A673 (cell line): ENCODE measurements at regions not wholly inside any gene's neighbourhood (a gene's known extent, or its start where the extent isn't known, plus 50 kb on each side); places are given as distances from the start of the nearest gene placed in this dataset.

Experiments used
- BruUV-seq: library from RNA; stranded (reverse); fragments of 400-500 nt; replicated peaks from 2 replicates; lab custom pipeline; 2021; lab: Mats Ljungman, UMichigan
- CTCF ChIA-PET: fragments of 300-600 bp; sonication (Branson Sonifier 250); formaldehyde crosslinking; loops from one replicate; lab custom pipeline; 2022; ENCODE audit warnings: antibody characterized with exemption; lab: Charles Lee
- POLR2A ChIA-PET: fragments of 300-600 bp; sonication (Branson Sonifier 250); formaldehyde crosslinking; loops from one replicate; lab custom pipeline; 2022; ENCODE audit warnings: antibody characterized with exemption; ENCODE audit not compliant: low non-redundant PET; lab: Charles Lee
- DNase-seq: peaks from one replicate; pipeline ENCODE4 v3.0.0-alpha.2; 2015; ENCODE audit warnings: low spot score
- H3K27ac ChIP-seq: fragments of 200-600 bp; sonication (generic); 2 replicates; pipeline ENCODE4 v1.5.1; 2016; ENCODE audit warnings: mixed run types, low read depth, mild to moderate bottlenecking, mixed read lengths, antibody characterized with exemption, low read length; ENCODE audit not compliant: poor library complexity, severe bottlenecking
- H3K27me3 ChIP-seq: fragments of 200-600 bp; sonication (generic); replicated peaks from 2 replicates; pipeline ENCODE4 v1.6.1; 2017; ENCODE audit warnings: mixed run types, low read depth, mild to moderate bottlenecking, mixed read lengths, antibody characterized with exemption, low read length; ENCODE audit not compliant: insufficient read depth, poor library complexity
- H3K36me3 ChIP-seq: fragments of 200-600 bp; sonication (generic); 2 replicates; pipeline ENCODE4 v1.6.1; 2016; ENCODE audit warnings: mixed run types, mild to moderate bottlenecking, mixed read lengths, antibody characterized with exemption, low read length; ENCODE audit not compliant: insufficient read depth, poor library complexity, severe bottlenecking
- H3K4me1 ChIP-seq: fragments of 200-600 bp; sonication (generic); 2 replicates; pipeline ENCODE4 v1.6.1; 2017; ENCODE audit warnings: mixed run types, mild to moderate bottlenecking, mixed read lengths, antibody characterized with exemption, low read length; ENCODE audit not compliant: insufficient read depth, poor library complexity, severe bottlenecking
- H3K4me3 ChIP-seq: fragments of 200-600 bp; sonication (generic); 2 replicates; pipeline ENCODE4 v1.5.1; 2016; ENCODE audit warnings: low read depth, mixed run types, mild to moderate bottlenecking, mixed read lengths, low read length; ENCODE audit not compliant: poor library complexity, severe bottlenecking
- H3K9me3 ChIP-seq: fragments of 200-600 bp; sonication (generic); 2 replicates; pipeline ENCODE4 v1.6.1; 2016; ENCODE audit warnings: mixed run types, low read depth, mild to moderate bottlenecking, mixed read lengths, antibody characterized with exemption, low read length; ENCODE audit not compliant: poor library complexity, severe bottlenecking
- EZH2 ChIP-seq: fragments of 200-600 bp; sonication (generic); IDR thresholded peaks from 2 replicates; pipeline ENCODE4 v1.6.1; 2017; ENCODE audit warnings: borderline replicate concordance, low read depth, mild to moderate bottlenecking, mixed read lengths, antibody characterized with exemption, low read length; ENCODE audit not compliant: poor library complexity, severe bottlenecking
- intact Hi-C: fragments of 100-400 bp; cut with micrococcal nuclease; formaldehyde crosslinking; loops from one replicate; pipeline ENCODE4 v1.10.0; 2022; ENCODE audit not compliant: unreplicated experiment
- TF ChIP-seq, protein P1 (sequence below): fragments of 300-800, 200-600 bp; sonication (generic); conservative IDR thresholded peaks from 2 replicates; pipeline ENCODE4 v1.5.1; 2017; ENCODE audit warnings: low read depth, mild to moderate bottlenecking, antibody characterized with exemption, low read length, moderate library complexity, mixed read lengths

DNA sequence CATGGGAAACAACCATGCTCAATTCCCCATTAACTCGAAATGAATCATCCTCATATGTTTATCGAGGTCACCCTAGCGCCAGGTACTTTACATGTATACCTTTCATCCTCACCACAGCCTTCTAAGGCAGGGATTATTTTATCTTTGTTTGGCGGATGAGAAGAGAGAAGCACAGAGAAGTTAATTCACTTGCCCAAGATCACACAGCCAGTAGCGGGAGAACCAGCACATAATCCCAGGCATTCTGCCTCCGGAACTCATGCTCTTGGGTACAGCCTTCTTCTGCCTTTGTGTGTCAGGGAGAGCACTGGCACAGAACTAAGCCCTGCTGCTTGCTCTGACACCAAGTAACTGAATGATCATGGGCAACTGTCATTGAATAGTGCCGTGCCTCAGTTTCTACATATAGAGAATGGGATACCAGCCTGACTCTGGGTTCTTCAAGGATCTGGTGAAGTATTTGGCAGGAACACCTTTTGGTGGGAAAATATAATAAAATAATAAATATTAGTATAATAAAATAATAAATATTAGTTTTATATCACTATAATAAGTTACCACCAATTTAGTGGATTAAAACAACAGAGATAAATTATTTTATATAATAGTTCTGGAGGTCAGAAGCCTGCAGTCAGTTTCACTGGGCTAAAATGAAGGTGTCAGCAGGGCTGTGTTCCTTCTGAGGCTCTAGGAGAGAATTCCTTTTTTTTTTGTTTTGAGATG is 220.9 kb downstream of the AACS start:
- H3K36me3 ChIP-seq, result no peaks in the 10 kb centered on the region
- TF ChIP-seq, protein P1, sequence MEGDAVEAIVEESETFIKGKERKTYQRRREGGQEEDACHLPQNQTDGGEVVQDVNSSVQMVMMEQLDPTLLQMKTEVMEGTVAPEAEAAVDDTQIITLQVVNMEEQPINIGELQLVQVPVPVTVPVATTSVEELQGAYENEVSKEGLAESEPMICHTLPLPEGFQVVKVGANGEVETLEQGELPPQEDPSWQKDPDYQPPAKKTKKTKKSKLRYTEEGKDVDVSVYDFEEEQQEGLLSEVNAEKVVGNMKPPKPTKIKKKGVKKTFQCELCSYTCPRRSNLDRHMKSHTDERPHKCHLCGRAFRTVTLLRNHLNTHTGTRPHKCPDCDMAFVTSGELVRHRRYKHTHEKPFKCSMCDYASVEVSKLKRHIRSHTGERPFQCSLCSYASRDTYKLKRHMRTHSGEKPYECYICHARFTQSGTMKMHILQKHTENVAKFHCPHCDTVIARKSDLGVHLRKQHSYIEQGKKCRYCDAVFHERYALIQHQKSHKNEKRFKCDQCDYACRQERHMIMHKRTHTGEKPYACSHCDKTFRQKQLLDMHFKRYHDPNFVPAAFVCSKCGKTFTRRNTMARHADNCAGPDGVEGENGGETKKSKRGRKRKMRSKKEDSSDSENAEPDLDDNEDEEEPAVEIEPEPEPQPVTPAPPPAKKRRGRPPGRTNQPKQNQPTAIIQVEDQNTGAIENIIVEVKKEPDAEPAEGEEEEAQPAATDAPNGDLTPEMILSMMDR, result no peak
- TF ChIP-seq EZH2, result no peak
- peaks cover 26% of the 10 kb centered on the region for H3K27me3 ChIP-seq
- H3K9me3 ChIP-seq, result no peaks in the 10 kb centered on the region
- no peak for DNase-seq
- POLR2A ChIA-PET, result no interaction called here
- BruUV-seq, result no TSS peak
- H3K27ac ChIP-seq, result no peak overlapping the region
- CTCF ChIA-PET, result no interaction called here
- intact Hi-C loops, result no loop called here
- H3K4me1 ChIP-seq, result no peaks in the 10 kb centered on the region
- H3K4me3 ChIP-seq, result no peak overlapping the region

DNA sequence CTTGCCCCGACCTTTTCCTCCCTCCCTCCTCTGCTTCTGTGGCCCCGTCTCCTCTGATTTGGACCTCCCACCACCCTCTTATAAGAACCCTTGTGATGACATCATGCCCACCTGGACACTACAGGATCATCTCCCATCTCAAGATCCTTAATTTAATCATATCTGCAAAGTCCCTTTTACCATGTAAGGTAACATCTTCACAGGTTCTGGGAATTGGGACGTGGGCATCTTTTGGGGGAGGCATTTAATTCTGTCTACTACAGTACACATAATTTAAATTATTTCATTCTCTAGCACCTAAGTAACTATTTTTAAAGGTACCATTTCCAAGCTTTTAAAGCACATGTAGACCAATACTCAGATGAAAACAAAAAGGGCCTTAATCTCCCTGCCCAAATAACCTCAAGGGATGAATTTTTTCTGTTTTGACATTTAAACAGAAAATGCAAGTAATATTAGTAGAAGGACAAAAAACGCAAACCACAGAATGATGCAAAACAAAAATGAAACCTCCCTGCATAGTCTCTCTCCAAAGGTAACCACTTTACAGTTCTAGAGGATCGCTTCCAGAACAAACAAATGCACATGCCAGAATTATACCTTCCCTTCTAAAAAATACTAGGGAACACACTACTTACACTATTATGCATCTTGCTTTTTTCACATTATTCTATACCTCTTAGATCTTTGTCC is 222.1 kb downstream of the AACS start:
- POLR2A ChIA-PET, result no interaction called here
- no TSS peak for BruUV-seq
- H3K36me3 ChIP-seq, result no peaks in the 10 kb centered on the region
- DNase-seq, result no peak
- H3K27me3 ChIP-seq, result peaks cover 23% of the 10 kb centered on the region
- CTCF ChIA-PET, result no interaction called here
- H3K4me3 ChIP-seq, result no peak overlapping the region
- no peaks in the 10 kb centered on the region for H3K4me1 ChIP-seq
- no peak overlapping the region for H3K27ac ChIP-seq
- H3K9me3 ChIP-seq, result no peaks in the 10 kb centered on the region
- no peak for TF ChIP-seq EZH2
- TF ChIP-seq, protein P1, result no peak
- intact Hi-C loops, result no loop called here

DNA sequence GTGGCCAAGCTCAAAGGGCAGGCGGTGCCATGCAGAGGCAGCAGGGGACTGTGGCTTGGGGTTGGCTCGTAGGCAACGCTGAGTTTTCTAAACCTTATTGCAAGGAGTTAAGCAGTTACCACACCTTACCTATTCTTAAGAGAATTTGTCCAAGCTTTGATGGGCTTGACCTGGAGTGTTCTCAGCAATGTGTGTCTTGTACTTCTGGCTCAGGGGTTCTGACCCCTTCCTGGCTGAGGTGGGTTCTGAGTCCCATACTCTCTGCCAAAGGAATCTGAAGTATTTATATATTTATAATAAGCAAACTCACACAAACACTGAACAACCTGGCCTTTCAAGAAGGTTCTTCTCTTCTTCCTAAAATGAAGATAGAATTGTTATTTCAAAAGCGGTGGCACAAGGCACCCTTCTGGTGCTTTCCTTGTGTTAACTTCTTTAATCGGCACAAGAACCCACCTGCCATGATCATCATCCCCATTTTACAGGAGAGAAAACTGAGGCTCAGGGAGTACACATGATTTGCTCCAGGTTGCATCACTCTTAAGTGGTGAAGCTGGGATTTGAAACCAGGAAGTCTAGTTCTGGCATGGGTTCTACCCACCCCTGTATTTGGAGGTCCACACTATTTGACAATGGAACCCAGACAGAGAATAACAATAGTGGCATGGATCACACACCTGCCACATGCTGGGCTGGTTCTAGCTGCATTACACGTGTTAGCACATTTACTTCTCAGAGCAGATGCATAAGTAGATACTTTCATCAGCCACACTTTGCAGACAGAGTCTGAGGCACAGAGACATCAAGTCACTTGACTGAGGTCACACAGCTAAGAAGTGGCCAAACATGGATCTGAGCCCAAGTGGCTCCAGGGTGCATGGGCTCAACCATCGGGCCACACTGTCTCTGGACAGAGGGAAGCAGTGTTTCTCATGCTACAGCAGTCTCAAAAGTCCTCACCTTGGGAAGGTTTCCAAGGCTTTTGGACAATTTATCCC is 224.0 kb downstream of the AACS start:
- ChIA-PET POLR2A (no interaction called here), CTCF (no interaction called here)
- no peak overlapping the region for H3K4me3 ChIP-seq
- DNase-seq, result no peak
- TF ChIP-seq, protein P1, result no peak
- TF ChIP-seq EZH2, result no peak
- intact Hi-C loops, result no loop called here
- H3K36me3 ChIP-seq, result no peaks in the 10 kb centered on the region
- H3K27me3 ChIP-seq, result peaks cover 9% of the 10 kb centered on the region
- no TSS peak for BruUV-seq
- H3K27ac ChIP-seq, result no peak overlapping the region
- no peaks in the 10 kb centered on the region for H3K4me1 ChIP-seq
- no peaks in the 10 kb centered on the region for H3K9me3 ChIP-seq
